Ascending aorta (tissue), 2 donors: ENCODE measurements at regions not wholly inside any gene's neighbourhood (a gene's known extent, or its start where the extent isn't known, plus 50 kb on each side); places are given as distances from the start of the nearest gene placed in this dataset.

Source experiments
- DNase-seq, 2 donors: peaks; one replicate each; pipeline ENCODE4 v3.0.0-alpha.2; 2019; ENCODE audit warnings: low spot score in 2 of 2
- H3K27ac ChIP-seq, 2 donors: fragments of 200-600 bp; sonication (generic); one replicate each; pipeline ENCODE4 v1.5.1; 2016 to 2017; ENCODE audit warnings: mild to moderate bottlenecking in 1 of 2
- H3K27me3 ChIP-seq: fragments of 200-600 bp; sonication (generic); one replicate; pipeline ENCODE4 v1.5.1; 2017
- H3K36me3 ChIP-seq, 2 donors: fragments of 200-600 bp; sonication (generic); one replicate each; pipeline ENCODE4 v1.5.1; 2016
- H3K4me1 ChIP-seq, 2 donors: fragments of 200-600 bp; sonication (generic); one replicate each; pipeline ENCODE4 v1.5.1; 2016 to 2017; ENCODE audit warnings: mild to moderate bottlenecking in 1 of 2
- H3K4me3 ChIP-seq, 2 donors: fragments of 200-600 bp; sonication (generic); one replicate each; pipeline ENCODE4 v1.5.1; 2016 to 2017; ENCODE audit warnings: mild to moderate bottlenecking in 1 of 2
- H3K9me3 ChIP-seq, 2 donors: fragments of 200-600 bp; sonication (generic); one replicate each; pipeline ENCODE4 v1.5.1; 2016
- intact Hi-C: fragments of 100-400 bp; cut with DNase I; formaldehyde crosslinking; loops from one replicate; pipeline ENCODE4 v1.15.1; 2023
- TF ChIP-seq, protein P1 (sequence below), 3 experiments: fragments of 200-600 bp in 2 of 3; fragments of 450-650 bp in 1 of 3; sonication (generic) in 2 of 3; IDR thresholded peaks; one replicate each; pipeline ENCODE4 v1.5.1; 2016 to 2019; ENCODE audit warnings: antibody characterized with exemption in 3 of 3, mild to moderate bottlenecking in 1 of 3, moderate library complexity in 1 of 3

DNA sequence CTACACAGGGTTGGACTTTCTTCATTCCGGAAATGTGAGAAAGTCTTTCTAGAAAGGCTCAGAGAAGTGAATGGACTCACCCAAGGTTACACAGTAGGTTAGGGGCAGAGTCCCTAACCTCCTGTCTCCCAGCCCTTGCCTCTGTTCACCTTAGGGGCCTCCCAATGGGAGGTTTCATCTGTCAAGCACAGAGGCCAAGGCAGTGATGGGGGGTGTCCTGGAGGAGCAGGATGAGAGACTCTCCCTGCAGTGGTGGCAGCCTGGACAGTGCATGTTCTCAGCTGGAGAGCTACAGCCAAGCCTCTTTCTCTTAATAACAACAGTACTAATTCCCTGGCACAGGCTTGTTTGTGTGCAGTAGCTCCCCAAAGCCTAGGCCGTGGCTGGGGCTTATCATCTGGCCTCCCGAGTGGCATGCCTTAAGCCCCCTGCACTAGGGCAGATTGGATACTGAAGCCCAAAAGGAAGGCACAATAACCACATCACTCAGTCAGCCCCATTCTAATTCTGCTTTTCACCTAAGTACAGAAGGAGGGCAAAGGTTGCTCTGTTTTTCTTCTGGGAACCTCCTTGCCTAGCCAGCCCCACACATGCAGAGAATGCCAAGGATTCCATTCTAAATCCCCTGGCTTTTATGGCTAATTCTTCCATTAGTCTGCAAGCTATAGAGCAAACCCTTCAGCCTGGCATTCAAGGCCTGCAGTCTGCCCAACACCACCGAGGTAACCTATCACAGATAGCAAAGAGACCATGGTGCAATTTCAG lies 50.2 kb upstream of the XPA start:
- DNase-seq = no peak
- Histone ChIP-seq H3K4me3 (no peak overlapping the region), H3K4me1 (no peaks in the 10 kb centered on the region), H3K36me3 (no peaks in the 10 kb centered on the region), H3K27ac (no peak overlapping the region), H3K9me3 (peaks cover 3 to 5% of the 10 kb centered on the region in 2 donors), H3K27me3 (no peaks in the 10 kb centered on the region)
- TF ChIP-seq, protein P1, sequence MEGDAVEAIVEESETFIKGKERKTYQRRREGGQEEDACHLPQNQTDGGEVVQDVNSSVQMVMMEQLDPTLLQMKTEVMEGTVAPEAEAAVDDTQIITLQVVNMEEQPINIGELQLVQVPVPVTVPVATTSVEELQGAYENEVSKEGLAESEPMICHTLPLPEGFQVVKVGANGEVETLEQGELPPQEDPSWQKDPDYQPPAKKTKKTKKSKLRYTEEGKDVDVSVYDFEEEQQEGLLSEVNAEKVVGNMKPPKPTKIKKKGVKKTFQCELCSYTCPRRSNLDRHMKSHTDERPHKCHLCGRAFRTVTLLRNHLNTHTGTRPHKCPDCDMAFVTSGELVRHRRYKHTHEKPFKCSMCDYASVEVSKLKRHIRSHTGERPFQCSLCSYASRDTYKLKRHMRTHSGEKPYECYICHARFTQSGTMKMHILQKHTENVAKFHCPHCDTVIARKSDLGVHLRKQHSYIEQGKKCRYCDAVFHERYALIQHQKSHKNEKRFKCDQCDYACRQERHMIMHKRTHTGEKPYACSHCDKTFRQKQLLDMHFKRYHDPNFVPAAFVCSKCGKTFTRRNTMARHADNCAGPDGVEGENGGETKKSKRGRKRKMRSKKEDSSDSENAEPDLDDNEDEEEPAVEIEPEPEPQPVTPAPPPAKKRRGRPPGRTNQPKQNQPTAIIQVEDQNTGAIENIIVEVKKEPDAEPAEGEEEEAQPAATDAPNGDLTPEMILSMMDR (IDR thresholded peaks at IDR 0.05) = no peak
- intact Hi-C loops = no loop called here

DNA sequence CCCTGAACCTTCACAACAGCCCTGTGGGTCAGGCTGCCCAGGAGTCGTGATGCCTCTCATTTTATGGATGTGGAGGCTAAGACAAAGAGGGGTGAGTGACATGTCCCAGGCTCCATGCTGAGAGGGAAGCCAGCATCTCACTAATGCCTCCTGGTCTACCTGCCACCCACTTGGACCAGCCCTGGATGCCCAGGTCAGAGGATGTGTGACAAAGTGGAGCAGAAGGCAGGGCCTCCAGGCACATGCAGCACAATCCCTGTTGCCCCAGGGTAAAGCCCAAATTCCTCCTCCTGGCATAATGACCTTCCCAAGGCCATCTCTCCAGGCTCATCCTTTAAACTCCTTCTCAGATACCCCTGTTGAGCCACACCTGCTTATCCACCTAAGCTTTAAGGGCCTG lies 51.4 kb upstream of the XPA start:
- TF ChIP-seq, protein P1 (IDR thresholded peaks at IDR 0.05) = no peak
- H3K9me3 ChIP-seq = no peaks in the 10 kb centered on the region
- no peak overlapping the region for H3K4me3 ChIP-seq
- intact Hi-C loops = no loop called here
- no peak overlapping the region for H3K27ac ChIP-seq
- H3K27me3 ChIP-seq = no peaks in the 10 kb centered on the region
- DNase-seq = no peak
- H3K36me3 ChIP-seq = no peaks in the 10 kb centered on the region
- no peaks in the 10 kb centered on the region for H3K4me1 ChIP-seq

DNA sequence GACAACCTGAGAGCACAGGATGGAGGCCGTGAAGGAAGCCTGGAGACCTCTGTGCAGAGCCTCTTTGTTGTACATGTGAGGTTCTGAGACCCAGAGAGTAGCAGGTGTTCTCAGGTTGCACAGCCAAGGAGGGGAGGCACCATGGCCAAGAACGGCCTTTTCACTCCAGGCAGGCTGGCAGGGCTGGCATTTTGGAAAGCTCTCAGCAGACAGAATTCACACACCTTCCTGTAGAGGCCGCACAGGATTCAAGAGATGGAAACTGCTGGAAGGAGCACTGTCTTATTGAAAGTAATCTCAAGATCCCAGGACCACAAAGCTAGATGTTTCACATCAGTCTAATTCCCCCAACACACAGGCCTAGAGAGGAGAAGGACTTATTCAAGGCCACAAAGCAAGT lies 52.8 kb upstream of the XPA start:
- Histone ChIP-seq H3K4me1 (no peaks in the 10 kb centered on the region), H3K36me3 (no peaks in the 10 kb centered on the region), H3K27me3 (no peaks in the 10 kb centered on the region), H3K4me3 (no peak overlapping the region), H3K27ac (no peak overlapping the region), H3K9me3 (no peaks in the 10 kb centered on the region)
- DNase-seq = no peak
- TF ChIP-seq, protein P1 (IDR thresholded peaks at IDR 0.05) = no peak
- intact Hi-C loops = no loop called here

DNA sequence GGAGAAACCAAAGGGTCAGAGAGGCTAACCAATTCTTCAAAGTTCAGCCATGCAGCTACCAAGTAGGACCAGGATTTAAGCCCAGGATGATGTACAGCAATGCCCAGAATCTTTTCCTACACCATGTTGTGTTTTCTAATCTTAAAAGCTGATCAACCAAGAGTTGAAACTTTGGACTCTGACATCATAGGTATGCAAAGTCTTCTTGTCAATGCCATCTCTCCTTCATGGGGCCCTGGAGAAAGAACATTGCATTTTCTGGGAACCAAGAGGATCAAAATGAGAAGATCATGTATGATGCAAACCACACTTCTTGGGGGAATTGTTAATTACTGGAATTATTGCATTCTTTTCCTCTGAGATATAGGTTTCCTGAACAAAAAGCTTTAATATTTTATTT lies 54.4 kb upstream of the XPA start:
- H3K27ac ChIP-seq = no peak overlapping the region
- H3K9me3 ChIP-seq = no peaks in the 10 kb centered on the region
- no peaks in the 10 kb centered on the region for H3K36me3 ChIP-seq
- no peaks in the 10 kb centered on the region for H3K4me1 ChIP-seq
- H3K27me3 ChIP-seq = no peaks in the 10 kb centered on the region
- no peak overlapping the region for H3K4me3 ChIP-seq
- TF ChIP-seq, protein P1 (IDR thresholded peaks at IDR 0.05) = no peak
- no peak for DNase-seq
- intact Hi-C loops = no loop called here

DNA sequence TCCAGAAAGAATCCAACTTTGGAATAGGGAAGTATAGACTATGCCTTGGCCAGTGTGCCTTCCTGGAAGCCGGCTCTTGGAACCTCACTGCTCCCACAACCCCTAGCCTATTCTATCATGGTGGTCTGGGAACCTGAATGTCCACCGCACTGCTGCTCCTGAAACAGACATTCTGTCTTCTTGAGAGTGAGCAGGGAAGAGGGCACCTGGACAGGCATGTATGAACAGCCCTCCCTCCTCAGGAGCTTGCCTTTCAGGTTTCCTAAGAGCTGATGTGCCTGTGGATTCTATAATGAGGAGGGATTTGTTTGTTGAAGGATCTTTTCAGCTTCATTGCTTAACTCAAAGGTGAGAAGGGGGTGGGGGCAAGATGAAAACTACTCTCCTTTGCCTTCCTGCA lies 55.1 kb upstream of the XPA start:
- TF ChIP-seq, protein P1 (IDR thresholded peaks at IDR 0.05) = no peak
- H3K4me1 ChIP-seq = no peaks in the 10 kb centered on the region
- no peaks in the 10 kb centered on the region for H3K9me3 ChIP-seq
- H3K36me3 ChIP-seq = no peaks in the 10 kb centered on the region
- no peaks in the 10 kb centered on the region for H3K27me3 ChIP-seq
- no peak overlapping the region for H3K4me3 ChIP-seq
- intact Hi-C loops = no loop called here
- no peak for DNase-seq
- H3K27ac ChIP-seq = no peak overlapping the region

DNA sequence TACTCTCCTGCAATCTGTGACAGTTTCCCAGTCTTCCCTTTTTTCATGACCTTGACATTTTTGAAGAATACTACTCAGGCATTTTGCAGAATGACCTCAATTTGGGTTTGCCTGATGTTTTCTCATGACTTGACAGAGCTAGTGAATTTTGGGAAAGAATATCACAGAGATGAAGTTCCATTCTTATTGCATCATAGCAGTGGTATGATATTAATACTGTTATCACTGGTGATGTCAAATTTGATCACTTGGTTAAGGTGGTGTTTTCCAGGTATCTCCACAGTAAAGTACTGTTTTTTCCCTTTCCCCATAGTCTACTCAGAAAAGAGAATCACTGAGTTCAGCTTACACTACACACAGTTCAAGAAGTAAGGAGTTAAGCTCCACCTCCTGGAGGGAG lies 56.2 kb upstream of the XPA start:
- intact Hi-C loops = no loop called here
- no peak for DNase-seq
- TF ChIP-seq, protein P1 (IDR thresholded peaks at IDR 0.05) = no peak

More for the DNA sequence above, 56.2 kb upstream of the XPA start:
- H3K27me3 ChIP-seq = no peaks in the 10 kb centered on the region
- no peaks in the 10 kb centered on the region for H3K9me3 ChIP-seq
- H3K27ac ChIP-seq = no peak overlapping the region
- no peak overlapping the region for H3K4me3 ChIP-seq
- no peaks in the 10 kb centered on the region for H3K36me3 ChIP-seq
- H3K4me1 ChIP-seq = no peaks in the 10 kb centered on the region
